ENCODE measurements at regions not wholly inside any gene's neighbourhood (a gene's known extent, or its start where the extent isn't known, plus 50 kb on each side); places are given as distances from the start of the nearest gene placed in this dataset.
A peak's percentile ranks its signal among the peaks of the same experiment; 100 is the strongest.
"Not testable (repeated sequence)": the region's sequence is repeated elsewhere in the genome, so short reads cannot be mapped to it uniquely, and the experiment has no call there.

GRCh38 chr1:60489916-60490480 is 416.4 kb upstream of the C1orf87 start:
- H2AFZ ChIP-seq (ENCODE audit: low read length): peak overlapping the region; percentile 21
- not testable (repeated sequence) for H2BK15ac ChIP-seq (ENCODE audit: low read length); H4K8ac ChIP-seq (ENCODE audit: low read depth, low read length); H3K4me2 ChIP-seq (ENCODE audit: insufficient read depth, low read length, poor library complexity, severe bottlenecking); DNase-seq (ENCODE audit: low spot score); H3K4me1 ChIP-seq (ENCODE audit: control insufficient read depth in 2 of 2, insufficient read depth in 1 of 2, low read depth in 1 of 2, low read length in 2 of 2); H3K4ac ChIP-seq (ENCODE audit: low read length); H2BK5ac ChIP-seq (ENCODE audit: low read length); H3K79me1 ChIP-seq (ENCODE audit: low read depth, low read length); H4K91ac ChIP-seq (ENCODE audit: low read depth, low read length, poor library complexity); H3K9me3 ChIP-seq (replicated peaks in 1 of 2; ENCODE audit: control insufficient read depth in 2 of 2, insufficient read depth in 1 of 2, low read depth in 1 of 2, low read length in 2 of 2); H3K27ac ChIP-seq (replicated peaks; ENCODE audit: low read length); H3K27me3 ChIP-seq (ENCODE audit: control insufficient read depth in 3 of 3, insufficient read depth in 3 of 3, low read depth in 1 of 3, low read length in 3 of 3); H3K18ac ChIP-seq (ENCODE audit: low read length); H3K4me3 ChIP-seq (ENCODE audit: low read length in 2 of 2); H3K23ac ChIP-seq (ENCODE audit: low read depth, low read length, poor library complexity); H3K14ac ChIP-seq (ENCODE audit: low read length); H2BK120ac ChIP-seq (ENCODE audit: low read depth, low read length); H2BK12ac ChIP-seq (ENCODE audit: low read length); H2AK5ac ChIP-seq (ENCODE audit: low read depth, low read length); H3K36me3 ChIP-seq (replicated peaks in 1 of 2; ENCODE audit: control insufficient read depth in 2 of 2, insufficient read depth in 2 of 2, low read length in 2 of 2); H3K9ac ChIP-seq (ENCODE audit: low read depth, low read length, poor library complexity)
- no CpG with 5 or more reads among the region's 20 CpGs for WGBS, 2 donors (ENCODE audit: extremely low coverage in 2 of 2, insufficient read length in 2 of 2, insufficient replicate concordance in 1 of 2)

- Histone ChIP-seq H2BK120ac (ENCODE audit: low read depth, low read length) (no peak overlapping the region), H3K4me3 (ENCODE audit: low read length in 2 of 2) (no peak overlapping the region), H3K36me3 (replicated peaks in 1 of 2; ENCODE audit: control insufficient read depth in 2 of 2, insufficient read depth in 2 of 2, low read length in 2 of 2) (no peaks in the 10 kb centered on the region), H3K9ac (ENCODE audit: low read depth, low read length, poor library complexity) (no peak overlapping the region), H4K8ac (ENCODE audit: low read depth, low read length) (no peak overlapping the region), H3K4me1 (ENCODE audit: control insufficient read depth in 2 of 2, insufficient read depth in 1 of 2, low read depth in 1 of 2, low read length in 2 of 2) (no peaks in the 10 kb centered on the region), H3K4ac (ENCODE audit: low read length) (no peak overlapping the region), H3K23ac (ENCODE audit: low read depth, low read length, poor library complexity) (no peak overlapping the region), H2AK5ac (ENCODE audit: low read depth, low read length) (no peak overlapping the region), H3K79me1 (ENCODE audit: low read depth, low read length) (no peaks in the 10 kb centered on the region), H2BK5ac (ENCODE audit: low read length) (no peak overlapping the region), H3K27ac (replicated peaks; ENCODE audit: low read length) (no peak overlapping the region), H2AFZ (ENCODE audit: low read length) (no peak overlapping the region), H3K18ac (ENCODE audit: low read length) (no peak overlapping the region), H3K27me3 (ENCODE audit: control insufficient read depth in 3 of 3, insufficient read depth in 3 of 3, low read depth in 1 of 3, low read length in 3 of 3) (no peaks in the 10 kb centered on the region), H2BK15ac (ENCODE audit: low read length) (no peak overlapping the region), H3K4me2 (ENCODE audit: insufficient read depth, low read length, poor library complexity, severe bottlenecking) (no peak overlapping the region), H3K14ac (ENCODE audit: low read length) (no peak overlapping the region), H3K9me3 (replicated peaks in 1 of 2; ENCODE audit: control insufficient read depth in 2 of 2, insufficient read depth in 1 of 2, low read depth in 1 of 2, low read length in 2 of 2) (no peaks in the 10 kb centered on the region), H2BK12ac (ENCODE audit: low read length) (no peak overlapping the region), H4K91ac (ENCODE audit: low read depth, low read length, poor library complexity) (no peak overlapping the region)
- no peak for DNase-seq (ENCODE audit: low spot score)
Measured at GRCh38 chr1:60488847-60489246, 415.3 kb upstream of the C1orf87 start.

GRCh38 chr1:60487565-60488345 is 414.2 kb upstream of the C1orf87 start:
- no peak overlapping the region for H2AFZ ChIP-seq (ENCODE audit: low read length)
- H4K91ac ChIP-seq (ENCODE audit: low read depth, low read length, poor library complexity): no peak overlapping the region
- no peak overlapping the region for H3K9ac ChIP-seq (ENCODE audit: low read depth, low read length, poor library complexity)
- no peak for DNase-seq (ENCODE audit: low spot score)
- no peak overlapping the region for H3K4me3 ChIP-seq (ENCODE audit: low read length in 2 of 2)
- no peaks in the 10 kb centered on the region for H3K79me1 ChIP-seq (ENCODE audit: low read depth, low read length)
- no peak overlapping the region for H3K4ac ChIP-seq (ENCODE audit: low read length)
- no peaks in the 10 kb centered on the region for H3K4me1 ChIP-seq (ENCODE audit: control insufficient read depth in 2 of 2, insufficient read depth in 1 of 2, low read depth in 1 of 2, low read length in 2 of 2)
- H2BK120ac ChIP-seq (ENCODE audit: low read depth, low read length): no peak overlapping the region
- no peak overlapping the region for H2BK12ac ChIP-seq (ENCODE audit: low read length)
- no peaks in the 10 kb centered on the region for H3K27me3 ChIP-seq (ENCODE audit: control insufficient read depth in 3 of 3, insufficient read depth in 3 of 3, low read depth in 1 of 3, low read length in 3 of 3)
- WGBS, 2 donors (ENCODE audit: extremely low coverage in 2 of 2, insufficient read length in 2 of 2, insufficient replicate concordance in 1 of 2): no CpG with 5 or more reads among the region's 3 CpGs
- no peak overlapping the region for H3K23ac ChIP-seq (ENCODE audit: low read depth, low read length, poor library complexity)
- H2BK5ac ChIP-seq (ENCODE audit: low read length): no peak overlapping the region
- no peak overlapping the region for H2BK15ac ChIP-seq (ENCODE audit: low read length)
- H3K18ac ChIP-seq (ENCODE audit: low read length): no peak overlapping the region
- H3K9me3 ChIP-seq (replicated peaks in 1 of 2; ENCODE audit: control insufficient read depth in 2 of 2, insufficient read depth in 1 of 2, low read depth in 1 of 2, low read length in 2 of 2): no peaks in the 10 kb centered on the region
- no peak overlapping the region for H3K4me2 ChIP-seq (ENCODE audit: insufficient read depth, low read length, poor library complexity, severe bottlenecking)
- no peak overlapping the region for H4K8ac ChIP-seq (ENCODE audit: low read depth, low read length)
- no peaks in the 10 kb centered on the region for H3K36me3 ChIP-seq (replicated peaks in 1 of 2; ENCODE audit: control insufficient read depth in 2 of 2, insufficient read depth in 2 of 2, low read length in 2 of 2)
- H3K14ac ChIP-seq (ENCODE audit: low read length): no peak overlapping the region
- H3K27ac ChIP-seq (replicated peaks; ENCODE audit: low read length): no peak overlapping the region
- no peak overlapping the region for H2AK5ac ChIP-seq (ENCODE audit: low read depth, low read length)

- no peak overlapping the region for H4K91ac ChIP-seq (ENCODE audit: low read depth, low read length, poor library complexity)
Measured at GRCh38 chr1:60483509-60483908, 409.9 kb upstream of the C1orf87 start.

More at GRCh38 chr1:60483509-60483908, 409.9 kb upstream of the C1orf87 start:
- Histone ChIP-seq H2BK12ac (ENCODE audit: low read length) (no peak overlapping the region), H2BK15ac (ENCODE audit: low read length) (no peak overlapping the region), H3K79me1 (ENCODE audit: low read depth, low read length) (no peaks in the 10 kb centered on the region), H3K4me1 (ENCODE audit: control insufficient read depth in 2 of 2, insufficient read depth in 1 of 2, low read depth in 1 of 2, low read length in 2 of 2) (no peaks in the 10 kb centered on the region), H3K18ac (ENCODE audit: low read length) (no peak overlapping the region), H3K9me3 (replicated peaks in 1 of 2; ENCODE audit: control insufficient read depth in 2 of 2, insufficient read depth in 1 of 2, low read depth in 1 of 2, low read length in 2 of 2) (no peaks in the 10 kb centered on the region), H3K14ac (ENCODE audit: low read length) (no peak overlapping the region), H3K23ac (ENCODE audit: low read depth, low read length, poor library complexity) (no peak overlapping the region), H3K9ac (ENCODE audit: low read depth, low read length, poor library complexity) (no peak overlapping the region), H2BK120ac (ENCODE audit: low read depth, low read length) (no peak overlapping the region), H2AK5ac (ENCODE audit: low read depth, low read length) (no peak overlapping the region), H3K4me2 (ENCODE audit: insufficient read depth, low read length, poor library complexity, severe bottlenecking) (no peak overlapping the region), H3K36me3 (replicated peaks in 1 of 2; ENCODE audit: control insufficient read depth in 2 of 2, insufficient read depth in 2 of 2, low read length in 2 of 2) (no peaks in the 10 kb centered on the region), H4K8ac (ENCODE audit: low read depth, low read length) (no peak overlapping the region), H3K27me3 (ENCODE audit: control insufficient read depth in 3 of 3, insufficient read depth in 3 of 3, low read depth in 1 of 3, low read length in 3 of 3) (no peaks in the 10 kb centered on the region), H3K4me3 (ENCODE audit: low read length in 2 of 2) (no peak overlapping the region), H3K27ac (replicated peaks; ENCODE audit: low read length) (no peak overlapping the region), H2BK5ac (ENCODE audit: low read length) (no peak overlapping the region), H3K4ac (ENCODE audit: low read length) (no peak overlapping the region), H2AFZ (ENCODE audit: low read length) (no peak overlapping the region)
- DNase-seq (ENCODE audit: low spot score): no peak
- WGBS, 2 donors (ENCODE audit: extremely low coverage in 2 of 2, insufficient read length in 2 of 2, insufficient replicate concordance in 1 of 2): no CpG with 5 or more reads among the region's 3 CpGs
